ENCODE measurements at regions not wholly inside any gene's neighbourhood (a gene's known extent, or its start where the extent isn't known, plus 50 kb on each side); places are given as distances from the start of the nearest gene placed in this dataset.

GRCh38 chr2:105600602-105600948 lies 144.1 kb upstream of the NCK2 start:
- no peak for TF ChIP-seq CTCF (IDR thresholded peaks at IDR 0.05; ENCODE audit: borderline replicate concordance, control extremely low read depth, extremely low read depth, insufficient read depth, missing control alignments)
- in situ Hi-C loops (cut with MboI; ENCODE audit: low sequenced_read_pairs, unreplicated experiment) = no loop called here
- no peak for DNase-seq (ENCODE audit: low spot score)

GRCh38 chr2:105600037-105600442 lies 144.7 kb upstream of the NCK2 start:
- DNase-seq (ENCODE audit: low spot score) = no peak
- in situ Hi-C loops (cut with MboI; ENCODE audit: low sequenced_read_pairs, unreplicated experiment) = no loop called here
- TF ChIP-seq CTCF (IDR thresholded peaks at IDR 0.05; ENCODE audit: borderline replicate concordance, control extremely low read depth, extremely low read depth, insufficient read depth, missing control alignments) = no peak

GRCh38 chr2:105598829-105599698 lies 145.6 kb upstream of the NCK2 start:
- no peak for TF ChIP-seq CTCF (IDR thresholded peaks at IDR 0.05; ENCODE audit: borderline replicate concordance, control extremely low read depth, extremely low read depth, insufficient read depth, missing control alignments)
- in situ Hi-C loops (cut with MboI; ENCODE audit: low sequenced_read_pairs, unreplicated experiment) = loop anchor here (25.0 kb wide), 1 partner anchor 363 kb away; no protein-coding TSS in a partner anchor
- DNase-seq (ENCODE audit: low spot score) = no peak

GRCh38 chr2:105597806-105598803 lies 146.6 kb upstream of the NCK2 start:
- in situ Hi-C loops (cut with MboI; ENCODE audit: low sequenced_read_pairs, unreplicated experiment) = loop anchor here (25.0 kb wide), 1 partner anchor 364 kb away; no protein-coding TSS in a partner anchor
- DNase-seq (ENCODE audit: low spot score) = no peak
- TF ChIP-seq CTCF (IDR thresholded peaks at IDR 0.05; ENCODE audit: borderline replicate concordance, control extremely low read depth, extremely low read depth, insufficient read depth, missing control alignments) = no peak

GRCh38 chr2:105597011-105597805 lies 147.5 kb upstream of the NCK2 start:
- in situ Hi-C loops (cut with MboI; ENCODE audit: low sequenced_read_pairs, unreplicated experiment) = loop anchor here (25.0 kb wide), 1 partner anchor 365 kb away; no protein-coding TSS in a partner anchor
- no peak for TF ChIP-seq CTCF (IDR thresholded peaks at IDR 0.05; ENCODE audit: borderline replicate concordance, control extremely low read depth, extremely low read depth, insufficient read depth, missing control alignments)

More at GRCh38 chr2:105597011-105597805, 147.5 kb upstream of the NCK2 start:
- DNase-seq (ENCODE audit: low spot score) = no peak

Measured in GM13976 (cell line).